GM12874 (cell line): ENCODE measurements at regions not wholly inside any gene's neighbourhood (a gene's known extent, or its start where the extent isn't known, plus 50 kb on each side); places are given as distances from the start of the nearest gene placed in this dataset.

Source experiments
- TF ChIP-seq, protein P1 (sequence below): IDR thresholded peaks from 2 replicates; pipeline ENCODE4 v1.5.1; 2011; ENCODE audit warnings: low read depth, mild to moderate bottlenecking, control low read depth, low read length, moderate library complexity; ENCODE audit not compliant: insufficient read depth

DNA sequence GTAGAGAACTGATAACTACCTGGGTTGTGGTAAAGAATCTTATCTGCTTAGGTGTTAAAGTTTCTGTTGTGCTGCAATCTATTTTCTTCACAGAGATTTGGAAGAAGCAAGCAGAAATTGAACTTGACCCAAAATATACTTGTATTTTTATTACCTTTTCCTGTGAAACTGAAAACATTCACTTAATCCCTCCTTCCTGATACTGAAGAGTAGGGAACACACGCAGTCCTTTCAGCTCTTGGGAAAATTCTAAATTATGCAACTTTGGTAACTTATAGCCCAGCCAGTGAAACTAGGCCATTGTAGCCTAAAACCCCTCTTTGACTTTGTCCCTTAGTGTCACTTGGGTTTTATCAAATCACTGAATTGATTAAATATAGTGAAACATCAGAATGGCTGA, 128.4 kb upstream of the MEIS1 start:
- TF ChIP-seq, protein P1, sequence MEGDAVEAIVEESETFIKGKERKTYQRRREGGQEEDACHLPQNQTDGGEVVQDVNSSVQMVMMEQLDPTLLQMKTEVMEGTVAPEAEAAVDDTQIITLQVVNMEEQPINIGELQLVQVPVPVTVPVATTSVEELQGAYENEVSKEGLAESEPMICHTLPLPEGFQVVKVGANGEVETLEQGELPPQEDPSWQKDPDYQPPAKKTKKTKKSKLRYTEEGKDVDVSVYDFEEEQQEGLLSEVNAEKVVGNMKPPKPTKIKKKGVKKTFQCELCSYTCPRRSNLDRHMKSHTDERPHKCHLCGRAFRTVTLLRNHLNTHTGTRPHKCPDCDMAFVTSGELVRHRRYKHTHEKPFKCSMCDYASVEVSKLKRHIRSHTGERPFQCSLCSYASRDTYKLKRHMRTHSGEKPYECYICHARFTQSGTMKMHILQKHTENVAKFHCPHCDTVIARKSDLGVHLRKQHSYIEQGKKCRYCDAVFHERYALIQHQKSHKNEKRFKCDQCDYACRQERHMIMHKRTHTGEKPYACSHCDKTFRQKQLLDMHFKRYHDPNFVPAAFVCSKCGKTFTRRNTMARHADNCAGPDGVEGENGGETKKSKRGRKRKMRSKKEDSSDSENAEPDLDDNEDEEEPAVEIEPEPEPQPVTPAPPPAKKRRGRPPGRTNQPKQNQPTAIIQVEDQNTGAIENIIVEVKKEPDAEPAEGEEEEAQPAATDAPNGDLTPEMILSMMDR: no peak

DNA sequence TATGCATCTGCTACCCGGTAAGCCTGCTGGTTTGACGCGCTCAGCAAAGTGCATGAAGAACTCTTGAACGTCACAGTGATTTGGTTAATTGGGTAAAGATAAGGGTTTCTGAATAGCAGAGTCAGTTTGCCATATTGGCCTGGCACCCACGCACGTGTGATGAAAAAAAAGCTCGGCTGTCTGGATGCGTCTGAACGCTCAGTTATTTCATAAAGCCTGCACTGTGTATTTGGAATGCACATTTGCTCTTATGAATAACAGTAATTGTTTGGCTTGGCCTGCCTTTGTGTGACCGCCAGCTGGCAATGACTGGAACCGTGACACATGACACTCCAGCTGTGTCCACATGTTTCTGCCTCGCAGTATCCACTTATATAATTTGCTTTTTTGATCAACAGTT, 129.2 kb upstream of the MEIS1 start:
- TF ChIP-seq, protein P1: no peak

DNA sequence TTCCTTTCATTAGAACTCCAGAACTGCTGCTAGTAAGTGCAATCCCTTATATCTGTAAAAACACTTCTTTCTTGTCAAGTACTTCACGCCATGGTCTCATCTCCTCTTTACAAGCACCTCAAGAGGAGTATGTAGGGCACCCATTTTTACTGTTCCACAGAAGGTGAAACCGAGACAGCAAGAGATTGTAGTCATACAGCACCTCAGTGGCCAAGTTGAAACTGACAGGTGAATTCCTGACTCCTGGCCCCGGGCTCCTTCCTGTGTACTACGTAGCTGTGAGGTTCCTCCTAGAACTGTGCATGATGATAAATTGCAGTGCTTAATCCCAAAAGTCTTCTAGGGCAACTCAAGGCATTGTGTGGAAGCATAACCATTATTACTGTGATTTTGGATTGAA, 131.5 kb upstream of the MEIS1 start:
- TF ChIP-seq, protein P1: no peak

DNA sequence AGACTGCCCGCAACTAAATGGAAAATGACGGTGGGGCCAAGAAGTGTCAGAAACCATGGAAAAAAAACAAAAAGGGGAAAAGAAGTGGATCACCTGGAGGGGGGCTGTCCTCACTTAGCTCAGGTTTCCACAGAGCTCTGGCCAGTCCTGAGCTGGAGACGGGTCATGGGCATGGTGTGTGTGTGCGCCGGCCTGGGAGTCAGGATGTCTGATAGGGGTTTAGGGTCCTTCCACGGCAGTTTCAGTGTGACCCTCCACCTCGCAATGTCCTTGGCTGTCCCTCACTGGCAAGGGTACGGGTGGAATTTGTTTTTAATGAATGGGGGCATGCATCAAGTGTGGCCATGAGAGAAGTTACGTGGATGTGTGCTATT, 133.2 kb upstream of the MEIS1 start:
- TF ChIP-seq, protein P1: no peak

DNA sequence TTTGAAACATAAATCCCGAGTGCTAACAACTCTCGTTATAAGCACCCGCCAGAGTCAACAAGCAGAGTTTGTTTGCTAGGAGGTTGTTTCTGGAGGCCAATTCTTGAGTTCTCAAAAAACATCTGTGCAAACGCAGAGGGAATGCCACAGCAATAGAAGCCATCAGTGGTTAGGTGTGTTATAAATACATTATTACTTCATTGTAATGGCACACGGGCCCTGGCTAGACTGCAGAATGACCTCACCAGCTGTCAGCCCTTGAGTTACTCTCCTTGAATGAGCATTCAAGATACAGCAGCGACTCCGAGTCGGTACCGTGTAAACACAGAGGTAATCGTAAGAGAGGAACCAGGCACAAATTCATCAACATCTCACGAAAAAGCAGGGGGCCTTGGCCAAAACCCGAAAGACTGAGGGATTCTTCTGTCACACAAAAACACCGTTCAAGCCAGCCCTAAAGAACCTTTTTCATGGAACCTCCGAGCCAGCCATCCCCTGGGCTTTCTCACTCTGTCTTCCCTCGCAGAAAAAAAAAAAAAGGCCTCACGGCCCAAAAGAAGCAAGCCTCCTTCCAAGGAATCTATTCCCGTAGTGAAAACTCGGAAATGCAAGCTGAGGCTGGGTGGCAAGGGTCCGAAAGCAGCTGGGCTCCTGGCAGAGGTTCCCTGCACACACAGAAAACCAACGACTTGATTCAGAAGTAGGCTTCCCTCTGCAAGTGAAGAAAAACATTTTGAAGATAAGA, 133.7 kb upstream of the MEIS1 start:
- TF ChIP-seq, protein P1: no peak

DNA sequence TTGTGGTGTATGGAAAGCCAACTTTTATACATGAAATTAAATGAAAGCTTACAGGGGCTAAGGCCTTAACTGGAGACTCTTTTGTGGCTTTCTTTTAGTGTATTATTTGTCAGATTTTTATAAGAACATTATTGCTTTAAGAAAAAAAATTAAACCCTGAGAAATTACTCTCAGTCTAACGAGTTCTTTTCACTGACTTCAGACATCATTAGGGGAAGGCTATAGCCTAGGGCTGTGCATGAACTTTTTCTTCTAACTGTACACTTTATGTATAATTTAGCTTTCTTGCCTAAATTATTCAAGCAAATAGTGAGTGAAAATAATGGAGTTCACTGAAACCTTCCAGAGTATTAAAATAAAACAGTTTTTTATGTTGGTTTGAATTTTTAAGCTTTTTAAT, 151.1 kb upstream of the MEIS1 start:
- TF ChIP-seq, protein P1: no peak

DNA sequence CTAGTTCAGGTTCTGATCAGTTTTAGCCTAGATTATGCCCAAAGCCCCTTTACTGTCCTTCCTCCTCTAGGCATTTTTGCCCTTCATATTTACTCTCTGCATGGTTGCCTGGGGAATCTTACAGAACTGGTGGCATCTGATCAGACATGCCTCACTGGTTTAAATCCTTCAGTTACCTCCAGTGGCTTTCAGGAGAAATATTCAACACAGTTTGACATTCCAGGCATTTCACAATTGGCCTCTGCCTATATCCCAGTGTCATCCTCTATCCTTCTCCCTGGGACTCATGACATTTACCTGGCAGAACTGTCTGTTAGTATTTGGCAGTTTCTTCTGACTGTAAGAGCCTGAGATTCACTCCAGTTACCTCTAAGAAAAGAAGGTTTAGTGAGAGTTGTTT, 152.9 kb upstream of the MEIS1 start:
- TF ChIP-seq, protein P1: no peak

DNA sequence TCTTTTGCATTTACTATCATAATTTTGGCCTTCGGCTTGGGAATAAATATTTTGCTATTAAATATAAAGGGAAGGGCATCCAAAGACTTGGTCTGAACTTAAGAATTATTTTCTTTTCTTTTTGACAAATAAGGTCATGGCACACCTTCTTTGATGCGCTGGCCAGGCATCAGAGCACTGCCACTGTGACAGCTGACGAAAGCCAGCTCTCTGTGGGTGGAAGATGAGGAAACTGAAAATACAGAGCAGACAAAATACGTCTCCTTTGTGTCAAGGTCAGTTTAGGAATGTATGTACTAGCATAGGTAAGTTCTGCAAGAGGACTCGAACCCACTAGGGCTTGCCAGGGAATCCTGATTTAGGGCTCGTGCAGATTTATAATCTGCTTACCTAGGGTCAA, 155.9 kb upstream of the MEIS1 start:
- TF ChIP-seq, protein P1: no peak
